ENCODE measurements at regions not wholly inside any gene's neighbourhood (a gene's known extent, or its start where the extent isn't known, plus 50 kb on each side); places are given as distances from the start of the nearest gene placed in this dataset.

DNA sequence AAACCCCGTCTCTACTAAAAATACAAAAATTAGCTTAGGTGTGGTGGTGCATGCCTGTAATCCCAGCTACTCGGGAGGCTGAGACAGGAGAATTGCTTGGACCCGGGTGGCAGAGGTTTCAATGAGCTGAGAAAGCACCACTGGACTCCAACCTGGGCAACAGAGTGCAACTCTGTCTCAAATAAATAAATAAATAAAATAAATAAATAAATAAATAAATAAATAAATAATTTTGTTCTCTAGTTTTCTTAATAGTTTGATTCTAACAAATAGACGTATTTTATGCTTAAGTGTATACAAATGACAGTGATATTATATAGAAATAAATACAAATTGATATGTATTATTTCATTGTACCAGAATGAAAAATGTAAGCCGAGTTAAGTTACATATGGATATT is 339.9 kb upstream of the OLFM3 start:
- Histone ChIP-seq H3K14ac (ENCODE audit: insufficient read depth, low read length) (no peak overlapping the region), H2BK120ac (ENCODE audit: low read depth, low read length, poor library complexity, severe bottlenecking) (no peak overlapping the region), H2BK15ac (ENCODE audit: low read depth, low read length) (no peak overlapping the region), H3K79me2 (ENCODE audit: insufficient read depth, low read length) (no peaks in the 10 kb centered on the region), H3K79me1 (ENCODE audit: insufficient read depth, low read depth, low read length, poor library complexity, severe bottlenecking) (no peaks in the 10 kb centered on the region), H2BK5ac (ENCODE audit: insufficient read length, low read length) (no peak overlapping the region), H4K8ac (replicated peaks; ENCODE audit: insufficient read length, low read depth, low read length) (no peak overlapping the region), H4K91ac (ENCODE audit: insufficient read length, low read depth, low read length) (no peak overlapping the region), H3K18ac (ENCODE audit: insufficient read length, low read depth, low read length) (no peak overlapping the region), H3K56ac (ENCODE audit: insufficient read length, low read depth, low read length) (no peak overlapping the region), H3K9me3 (ENCODE audit: control insufficient read depth, low read depth, low read length) (no peaks in the 10 kb centered on the region), H3K9ac (ENCODE audit: extremely low read depth, insufficient read length, low read length) (no peak overlapping the region), H3K23me2 (ENCODE audit: insufficient read length, low read depth, low read length, poor library complexity, severe bottlenecking) (no peaks in the 10 kb centered on the region), H3K4me1 (ENCODE audit: insufficient read depth, low read length) (no peaks in the 10 kb centered on the region), H2AK5ac (ENCODE audit: insufficient read length, low read length) (no peak overlapping the region), H3K27ac (ENCODE audit: insufficient read length, low read depth, low read length) (no peak overlapping the region), H3K4ac (ENCODE audit: low read depth, low read length) (no peak overlapping the region), H2AFZ (ENCODE audit: low read length) (no peak overlapping the region), H3K23ac (ENCODE audit: insufficient read length, low read depth, low read length) (no peak overlapping the region), H2BK20ac (ENCODE audit: low read depth, low read length, poor library complexity, severe bottlenecking) (no peak overlapping the region), H3K27me3 (ENCODE audit: insufficient read depth, low read length) (no peaks in the 10 kb centered on the region), H4K20me1 (ENCODE audit: control insufficient read depth, insufficient read depth, insufficient read length) (no peaks in the 10 kb centered on the region), H4K5ac (ENCODE audit: insufficient read length, low read depth, low read length) (no peak overlapping the region), H3T11ph (ENCODE audit: low read length) (no peak overlapping the region), H3K4me2 (ENCODE audit: insufficient read depth, insufficient read length, low read length) (no peak overlapping the region), H2BK12ac (ENCODE audit: insufficient read length, low read depth, low read length) (no peak overlapping the region)
- no peak for DNase-seq
- no peak overlapping the region for H3K4me3 Mint-ChIP-seq
- no peak overlapping the region for H3K27ac Mint-ChIP-seq
- no peaks in the 10 kb centered on the region for H3K4me1 Mint-ChIP-seq
- WGBS (ENCODE audit: extremely low coverage, insufficient read length, low lambda C conversion rate) = no CpG with 5 or more reads among the region's 5 CpGs
- H3K36me3 Mint-ChIP-seq (ENCODE audit: insufficient read depth in 1 of 3, low read depth in 3 of 3) = no peaks in the 10 kb centered on the region
- TF ChIP-seq, protein P1, sequence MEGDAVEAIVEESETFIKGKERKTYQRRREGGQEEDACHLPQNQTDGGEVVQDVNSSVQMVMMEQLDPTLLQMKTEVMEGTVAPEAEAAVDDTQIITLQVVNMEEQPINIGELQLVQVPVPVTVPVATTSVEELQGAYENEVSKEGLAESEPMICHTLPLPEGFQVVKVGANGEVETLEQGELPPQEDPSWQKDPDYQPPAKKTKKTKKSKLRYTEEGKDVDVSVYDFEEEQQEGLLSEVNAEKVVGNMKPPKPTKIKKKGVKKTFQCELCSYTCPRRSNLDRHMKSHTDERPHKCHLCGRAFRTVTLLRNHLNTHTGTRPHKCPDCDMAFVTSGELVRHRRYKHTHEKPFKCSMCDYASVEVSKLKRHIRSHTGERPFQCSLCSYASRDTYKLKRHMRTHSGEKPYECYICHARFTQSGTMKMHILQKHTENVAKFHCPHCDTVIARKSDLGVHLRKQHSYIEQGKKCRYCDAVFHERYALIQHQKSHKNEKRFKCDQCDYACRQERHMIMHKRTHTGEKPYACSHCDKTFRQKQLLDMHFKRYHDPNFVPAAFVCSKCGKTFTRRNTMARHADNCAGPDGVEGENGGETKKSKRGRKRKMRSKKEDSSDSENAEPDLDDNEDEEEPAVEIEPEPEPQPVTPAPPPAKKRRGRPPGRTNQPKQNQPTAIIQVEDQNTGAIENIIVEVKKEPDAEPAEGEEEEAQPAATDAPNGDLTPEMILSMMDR (conservative IDR thresholded peaks at IDR 0.05) = no peak
- H3K27me3 Mint-ChIP-seq (ENCODE audit: low read depth) = no peaks in the 10 kb centered on the region
- H3K9me3 Mint-ChIP-seq = no peaks in the 10 kb centered on the region
